Dermis blood vessel endothelial cell (primary cell): ENCODE measurements at regions not wholly inside any gene's neighbourhood (a gene's known extent, or its start where the extent isn't known, plus 50 kb on each side); places are given as distances from the start of the nearest gene placed in this dataset.
A peak's percentile ranks its signal among the peaks of the same experiment; 100 is the strongest.
"Not testable (repeated sequence)": the region's sequence is repeated elsewhere in the genome, so short reads cannot be mapped to it uniquely, and the experiment has no call there.

Experiments used
- DNase-seq: peaks from one replicate; pipeline ENCODE4 v3.0.0; 2010

- DNase-seq, result no peak
These were observed 82.4 kb upstream of the SELENOP start for GRCh38 chr5:42894057-42894456.

DNA sequence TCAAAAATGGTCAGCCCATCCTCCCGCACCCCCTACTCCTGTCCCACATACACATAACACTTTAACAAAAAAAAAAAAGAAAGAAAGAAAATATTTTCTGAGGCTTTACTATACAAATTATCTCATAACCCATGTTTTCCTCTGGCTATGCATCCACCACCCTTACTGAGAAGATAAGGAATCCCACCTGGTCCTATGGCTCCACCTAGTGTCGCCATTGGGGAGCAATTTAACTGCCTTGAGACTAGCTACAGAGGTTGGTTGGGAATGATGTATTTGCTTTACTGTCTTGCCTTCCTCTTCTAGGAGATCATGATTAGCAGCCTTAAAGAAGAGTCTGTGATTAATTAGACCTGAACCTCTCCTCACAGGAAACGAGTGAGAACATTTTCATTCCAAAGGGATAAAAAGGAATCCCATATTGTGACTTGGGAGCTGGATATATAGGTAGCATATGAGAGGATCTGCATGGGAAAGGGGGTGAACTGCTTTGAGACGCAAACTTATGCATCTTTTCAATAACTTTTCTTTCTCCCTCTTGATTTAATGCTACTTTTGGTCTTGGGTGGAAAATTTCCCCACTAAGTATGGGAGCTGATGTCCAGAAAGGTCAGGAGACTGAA, 77.7 kb upstream of the SELENOP start:
- peak; percentile 82 for DNase-seq

DNA sequence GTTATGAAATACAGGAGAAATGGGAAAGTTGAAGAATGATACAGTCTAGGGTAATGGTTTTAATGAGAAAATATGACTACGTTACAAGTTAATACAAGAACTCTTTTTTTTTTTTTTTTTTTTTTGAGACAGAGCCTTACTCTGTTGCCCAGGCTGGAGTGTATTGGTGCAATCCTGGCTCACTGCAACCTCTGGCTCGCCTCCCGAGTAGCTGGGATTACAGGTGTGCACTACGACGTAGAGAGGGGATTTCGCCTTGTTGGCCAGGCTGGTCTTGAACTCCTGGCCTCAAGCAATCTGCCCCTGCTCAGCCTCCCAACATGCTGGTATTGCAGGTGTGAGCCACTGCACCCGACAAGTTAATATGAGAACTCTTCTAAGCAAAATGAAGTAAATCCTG, 77.1 kb upstream of the SELENOP start:
- DNase-seq, result no peak

- no peak for DNase-seq
These were observed 75.9 kb upstream of the SELENOP start for GRCh38 chr5:42887575-42887974.

- DNase-seq, result no peak
These were observed 75.4 kb upstream of the SELENOP start for GRCh38 chr5:42887097-42887496.

DNA sequence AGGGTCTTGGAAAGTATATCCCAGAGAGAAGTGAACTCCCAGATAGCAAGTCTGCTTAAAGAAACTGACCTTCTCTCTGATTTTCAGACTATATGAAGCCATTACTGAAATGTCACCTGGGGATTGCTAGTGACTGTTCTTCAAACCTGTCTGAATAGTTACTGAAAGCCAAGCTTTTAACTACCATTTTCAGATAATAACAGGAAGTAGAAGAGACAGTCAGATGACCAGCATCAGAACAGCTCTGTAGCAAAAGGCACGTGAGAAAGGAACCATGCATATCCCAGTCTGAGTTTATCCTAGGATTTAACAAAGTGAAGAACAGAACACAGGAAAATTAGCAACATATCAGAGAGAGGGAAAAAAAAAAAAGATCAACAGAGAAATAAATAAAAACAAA, 74.9 kb upstream of the SELENOP start:
- no peak for DNase-seq

DNA sequence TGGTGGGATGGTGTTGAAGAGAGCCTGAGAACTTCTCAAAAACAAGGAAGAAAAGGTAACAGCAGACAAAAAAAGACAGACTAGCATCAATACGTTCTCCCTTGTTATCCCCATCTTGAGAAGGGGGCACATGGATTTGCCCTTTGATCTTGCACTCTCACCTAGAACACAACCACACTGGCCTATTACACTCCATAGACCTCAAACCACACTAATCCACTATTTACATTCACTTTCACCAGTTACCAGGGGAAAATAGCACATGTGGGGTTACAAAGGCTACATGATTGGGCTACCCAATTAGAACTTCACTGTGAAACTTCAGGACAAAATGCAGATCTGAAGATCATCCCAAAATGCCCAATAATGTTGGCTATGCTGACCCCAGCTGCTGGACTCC, 72.6 kb upstream of the SELENOP start:
- no peak for DNase-seq

DNA sequence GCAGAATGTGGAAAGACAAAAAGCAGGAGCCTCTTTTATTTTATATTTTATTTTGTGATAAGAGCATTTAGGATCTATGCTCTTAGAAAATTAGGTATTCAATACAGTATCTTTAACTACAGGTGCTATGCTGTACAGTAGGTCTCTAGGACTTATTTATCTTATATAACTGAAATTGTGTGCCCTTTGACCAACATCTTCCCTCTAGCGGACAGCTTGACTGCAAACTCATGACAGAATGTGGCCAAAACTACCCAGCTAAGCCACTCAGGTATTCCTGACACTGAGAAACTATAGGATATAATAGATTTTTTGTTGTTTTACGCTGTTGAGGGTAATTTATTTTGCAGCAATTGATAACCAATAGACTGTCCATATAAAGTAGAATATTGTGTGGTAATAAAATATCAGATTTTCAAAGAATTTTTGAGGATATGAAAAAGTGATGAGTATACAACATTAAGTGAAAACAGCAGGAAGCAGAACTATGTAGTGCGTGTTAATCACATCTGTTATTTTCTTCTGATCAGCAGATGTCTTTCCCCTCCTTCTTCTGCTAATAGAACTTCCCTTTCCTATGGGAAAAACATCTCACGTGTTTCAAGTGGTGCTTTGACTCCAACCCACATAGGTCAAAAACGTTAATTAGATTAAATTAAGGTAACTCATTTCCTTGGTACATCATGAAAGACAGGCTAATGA, 69.9 kb upstream of the SELENOP start:
- no peak for DNase-seq

DNA sequence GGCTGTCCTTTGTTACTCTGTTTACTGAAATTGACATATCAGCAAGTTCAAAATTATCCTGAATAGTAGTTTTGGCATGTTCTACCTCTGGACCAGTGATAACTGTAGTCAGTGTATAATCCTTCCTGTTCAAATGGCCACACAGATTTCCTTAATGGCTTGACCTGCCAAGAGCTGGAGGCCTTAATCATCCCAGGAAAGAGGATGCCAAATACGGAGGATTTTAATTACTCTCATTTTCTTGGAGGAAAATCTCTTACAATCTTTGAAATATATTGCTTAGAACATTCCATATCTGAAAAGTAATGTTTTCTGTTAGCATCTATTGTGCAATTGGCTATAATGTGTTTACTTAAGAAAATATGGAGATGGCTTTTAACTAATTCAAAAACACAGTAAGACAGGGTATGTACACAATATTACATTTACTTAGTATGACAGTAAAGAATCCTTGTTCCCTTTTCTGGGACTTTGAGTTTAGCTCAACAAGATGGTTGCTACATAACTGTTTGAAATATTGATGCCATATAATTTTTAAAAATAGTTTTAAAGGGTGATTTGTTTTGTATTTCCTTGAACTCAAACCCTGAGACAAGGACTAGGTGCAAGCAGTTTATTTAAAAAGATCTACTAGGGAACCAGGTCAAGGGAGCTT, 68.9 kb upstream of the SELENOP start:
- no peak for DNase-seq

GRCh38 chr5:42879291-42879690, 67.6 kb upstream of the SELENOP start:
- no peak for DNase-seq

DNA sequence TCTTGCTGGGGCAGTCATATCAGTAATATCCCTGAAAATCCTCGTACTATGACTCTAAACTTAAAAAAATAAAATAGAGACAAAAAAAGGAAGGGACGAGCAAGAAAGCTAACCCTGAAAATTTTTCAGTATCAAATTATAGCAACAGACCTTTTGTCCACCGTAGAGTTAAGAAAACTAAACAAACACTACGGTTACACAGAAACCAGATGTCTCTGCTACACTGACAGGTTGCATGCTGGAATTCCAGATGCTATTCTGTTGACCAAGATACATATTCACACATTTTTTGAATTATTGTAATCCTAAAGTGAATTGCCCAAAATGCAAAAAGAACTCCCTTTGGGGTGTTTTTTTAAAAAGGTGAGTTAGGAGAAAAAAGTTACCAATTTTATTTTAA, 66.9 kb upstream of the SELENOP start:
- no peak for DNase-seq

DNA sequence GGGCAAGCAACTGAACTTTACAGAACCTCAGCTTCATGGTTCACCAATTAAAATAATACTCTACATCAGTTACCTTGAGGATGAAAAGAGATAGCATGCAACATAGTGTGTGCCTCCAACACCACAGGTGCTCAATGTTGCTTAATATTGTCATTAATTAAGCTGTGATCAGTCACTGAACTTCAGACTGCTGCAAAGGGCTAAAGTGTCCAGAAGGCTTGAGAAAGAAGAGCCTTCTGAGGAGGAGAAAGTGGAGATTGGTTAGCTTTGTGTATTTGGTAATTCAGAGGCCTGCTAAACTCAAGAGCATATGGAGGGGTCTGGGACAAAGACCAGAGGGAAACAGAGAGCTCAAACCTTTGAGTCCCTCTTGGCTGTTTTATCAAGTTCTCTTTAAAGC, 66.3 kb upstream of the SELENOP start:
- DNase-seq, result no peak

DNA sequence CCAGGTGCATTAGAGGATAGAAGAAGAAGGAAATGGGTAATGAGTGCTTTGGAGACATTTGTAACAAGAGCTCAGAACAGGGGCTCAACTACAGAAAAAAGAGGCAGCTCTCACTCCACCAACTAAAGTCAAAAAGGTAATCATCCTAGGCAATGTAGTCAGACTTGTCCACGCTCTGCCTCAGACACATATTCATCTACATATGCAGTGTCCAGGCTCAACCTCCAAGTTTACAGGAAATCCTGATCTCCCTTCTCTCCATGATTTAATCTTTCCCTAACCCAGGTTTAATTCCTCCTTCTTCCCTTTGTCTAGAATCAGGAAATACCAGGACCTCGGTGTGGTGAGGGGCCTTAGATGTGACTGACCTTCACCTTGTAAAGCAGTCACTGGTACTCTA, 65.7 kb upstream of the SELENOP start:
- DNase-seq, result no peak

GRCh38 chr5:42876375-42876844, 64.7 kb upstream of the SELENOP start:
- peak; percentile 5 for DNase-seq

- DNase-seq, result no peak
These were observed 64.2 kb upstream of the SELENOP start for GRCh38 chr5:42875785-42876374.

- no peak for DNase-seq
These were observed 63.5 kb upstream of the SELENOP start for GRCh38 chr5:42875211-42875610.

DNA sequence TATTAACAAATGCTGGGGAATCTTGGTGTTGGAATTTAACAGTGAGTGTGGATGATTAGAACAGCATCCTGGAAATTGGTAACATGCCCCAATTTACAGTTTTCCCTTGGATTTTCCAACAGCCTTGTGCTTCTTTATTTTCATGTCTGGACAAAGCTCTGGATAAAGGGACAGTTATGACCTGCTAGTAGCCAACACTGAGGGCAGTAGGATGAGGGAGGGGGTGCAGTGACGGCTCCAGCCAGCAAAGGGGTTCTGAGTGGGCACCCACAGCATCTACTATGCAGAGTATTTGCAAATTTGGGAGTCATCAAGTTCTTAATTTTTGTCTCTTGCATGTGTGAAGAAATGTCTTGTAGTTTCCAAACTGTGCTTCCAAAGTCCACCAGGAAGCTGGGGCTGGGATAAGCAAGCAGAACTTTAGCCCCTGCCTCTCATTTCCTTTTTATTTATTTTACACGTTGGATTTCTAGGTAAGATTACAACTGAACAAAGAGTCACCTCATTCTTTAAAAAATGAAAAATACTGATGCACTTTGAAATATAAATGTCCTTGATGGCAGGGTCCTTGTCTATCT, 63.0 kb upstream of the SELENOP start:
- DNase-seq, result no peak

GRCh38 chr5:42872865-42873264, 61.2 kb upstream of the SELENOP start:
- no peak for DNase-seq

DNA sequence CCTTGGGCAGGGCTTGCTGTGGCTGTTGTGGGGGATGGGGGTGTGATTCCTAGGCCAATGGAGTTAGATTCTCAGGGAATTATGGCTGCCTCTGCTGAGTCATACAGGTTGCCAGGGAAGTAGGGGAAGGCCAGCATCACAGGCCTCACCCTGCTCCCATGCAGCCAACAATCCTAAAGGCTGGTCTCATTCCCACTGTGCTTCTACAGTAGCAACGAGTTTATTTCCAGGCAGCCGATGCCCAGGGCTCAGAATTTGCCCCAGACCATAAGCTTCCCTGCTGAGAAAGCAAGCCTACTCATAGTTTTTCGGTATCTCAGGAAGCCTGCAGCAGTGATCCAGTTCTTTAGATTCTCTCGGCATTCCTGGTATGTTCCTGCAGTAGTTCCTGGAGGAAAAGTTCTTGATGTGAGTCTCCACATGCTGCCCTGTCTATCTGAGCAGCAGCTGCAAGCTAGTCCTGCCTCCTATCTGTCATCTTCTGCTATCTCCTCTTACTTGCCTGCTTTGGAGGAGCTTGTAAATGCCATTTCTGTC, 59.3 kb upstream of the SELENOP start:
- DNase-seq, result no peak

GRCh38 chr5:42868417-42868816, 56.7 kb upstream of the SELENOP start:
- DNase-seq, result not testable (repeated sequence)

DNA sequence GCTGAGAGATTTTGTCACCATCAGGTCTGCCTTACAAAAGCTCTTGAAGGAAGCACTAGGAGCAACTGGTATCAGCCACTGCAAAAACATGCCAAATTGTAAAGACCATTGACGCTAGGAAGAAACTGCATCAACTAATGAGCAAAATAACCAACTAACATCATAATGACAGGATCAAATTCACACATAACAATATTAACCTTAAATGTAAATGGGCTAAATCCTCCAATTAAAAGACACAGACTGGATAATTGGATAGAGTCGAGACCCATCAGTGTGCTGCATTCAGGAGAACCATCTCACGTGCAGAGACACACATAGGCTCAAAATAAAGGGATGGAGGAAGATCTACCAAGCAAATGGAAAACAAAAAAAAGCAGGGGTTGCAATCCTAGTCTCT, 53.1 kb upstream of the SELENOP start:
- not testable (repeated sequence) for DNase-seq
